Activated B cell treated with CpG ODN at 0.5 μM for 24 hours (primary cell): ENCODE measurements at regions not wholly inside any gene's neighbourhood (a gene's known extent, or its start where the extent isn't known, plus 50 kb on each side); places are given as distances from the start of the nearest gene placed in this dataset.

ENCODE experiments used
- ATAC-seq: fragments of 200-7000 bp; cut with Tn5 transposase; one replicate; pipeline ENCODE4 v1.10.0; 2021; ENCODE audit warnings: low read depth, mild to moderate bottlenecking, moderate library complexity
- CTCF ChIA-PET: fragments of 350-600 bp; sonication (Branson Sonifier 250); formaldehyde crosslinking; loops from one replicate; lab custom pipeline; 2021; ENCODE audit warnings: antibody characterized with exemption; lab: Charles Lee
- POLR2A ChIA-PET: fragments of 350-600 bp; sonication (Branson Sonifier 250); formaldehyde crosslinking; loops from one replicate; lab custom pipeline; 2021; ENCODE audit warnings: antibody characterized with exemption; lab: Charles Lee
- DNase-seq: peaks from one replicate; pipeline ENCODE4 v3.0.0; 2022
- H3K27ac Mint-ChIP-seq: one replicate; pipeline ENCODE4 v1.8.0; 2020; ENCODE audit warnings: mixed read lengths
- H3K27me3 Mint-ChIP-seq: one replicate; pipeline ENCODE4 v1.8.0; 2021; ENCODE audit warnings: mixed read lengths
- H3K36me3 Mint-ChIP-seq: one replicate; pipeline ENCODE4 v1.8.0; 2021; ENCODE audit warnings: low read depth, mixed read lengths
- H3K4me1 Mint-ChIP-seq: one replicate; pipeline ENCODE4 v1.8.0; 2021; ENCODE audit warnings: mixed read lengths
- H3K4me3 Mint-ChIP-seq: one replicate; pipeline ENCODE4 v1.8.0; 2020; ENCODE audit warnings: mild to moderate bottlenecking, mixed read lengths
- H3K9me3 Mint-ChIP-seq: one replicate; pipeline ENCODE4 v1.8.0; 2020; ENCODE audit warnings: mixed read lengths
- intact Hi-C: fragments of 100-400 bp; cut with micrococcal nuclease; formaldehyde crosslinking; loops from one replicate; pipeline ENCODE4 v1.15.1; 2024
- TF ChIP-seq, protein P1 (sequence below): fragments of 200-600 bp; IDR thresholded peaks from one replicate; pipeline ENCODE4 v1.8.0; 2022; ENCODE audit warnings: antibody characterized with exemption, mild to moderate bottlenecking

DNA sequence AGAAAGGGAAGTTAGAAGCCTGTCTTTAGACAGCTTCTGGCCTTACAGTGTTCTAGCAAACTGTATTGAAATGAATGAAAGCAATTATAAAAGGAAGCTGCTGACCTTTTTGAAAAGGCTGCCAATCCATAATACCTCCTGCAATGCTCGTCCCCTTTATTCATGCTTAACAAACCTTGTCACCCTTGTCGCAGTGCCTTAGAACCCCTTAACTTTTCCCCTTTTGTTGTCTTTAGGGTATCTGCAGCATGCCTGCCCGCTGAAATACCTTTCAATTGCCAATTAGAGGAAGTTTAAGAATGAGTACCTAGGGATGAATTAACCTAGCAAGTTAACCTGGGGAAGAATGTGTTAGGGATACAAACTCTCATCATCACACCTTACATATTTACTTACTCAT lies 731.2 kb downstream of the RERGL start:
- H3K36me3 Mint-ChIP-seq: no peaks in the 10 kb centered on the region
- peaks cover under 1% of the 10 kb centered on the region for H3K9me3 Mint-ChIP-seq
- intact Hi-C loops: no loop called here

DNA sequence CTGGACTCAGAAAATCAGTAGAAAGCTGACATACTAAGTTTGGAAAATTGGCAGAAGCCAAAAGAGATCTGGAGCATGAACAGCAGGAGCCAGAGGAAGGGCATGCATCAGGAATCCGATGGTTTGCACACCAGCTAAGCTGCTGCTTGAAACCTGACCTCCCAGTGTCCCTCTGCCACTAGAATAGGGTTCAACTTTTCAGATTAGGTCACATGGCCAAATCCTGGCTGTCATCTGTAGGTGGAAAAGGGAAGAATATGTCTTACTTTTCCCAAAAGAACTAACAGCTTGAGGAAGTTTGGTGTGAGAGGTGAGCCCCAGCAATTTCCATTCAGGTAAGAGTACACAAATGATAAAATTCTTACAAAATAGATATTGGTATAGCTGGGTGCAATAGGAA lies 732.6 kb downstream of the RERGL start:
- Mint-ChIP-seq H3K9me3 (no peaks in the 10 kb centered on the region), H3K4me1 (no peaks in the 10 kb centered on the region), H3K36me3 (no peaks in the 10 kb centered on the region), H3K4me3 (no peak overlapping the region), H3K27ac (no peak overlapping the region), H3K27me3 (no peaks in the 10 kb centered on the region)
- CTCF ChIA-PET: no interaction called here
- intact Hi-C loops: no loop called here
- ATAC-seq (no peak), DNase-seq (no peak)
- TF ChIP-seq, protein P1, sequence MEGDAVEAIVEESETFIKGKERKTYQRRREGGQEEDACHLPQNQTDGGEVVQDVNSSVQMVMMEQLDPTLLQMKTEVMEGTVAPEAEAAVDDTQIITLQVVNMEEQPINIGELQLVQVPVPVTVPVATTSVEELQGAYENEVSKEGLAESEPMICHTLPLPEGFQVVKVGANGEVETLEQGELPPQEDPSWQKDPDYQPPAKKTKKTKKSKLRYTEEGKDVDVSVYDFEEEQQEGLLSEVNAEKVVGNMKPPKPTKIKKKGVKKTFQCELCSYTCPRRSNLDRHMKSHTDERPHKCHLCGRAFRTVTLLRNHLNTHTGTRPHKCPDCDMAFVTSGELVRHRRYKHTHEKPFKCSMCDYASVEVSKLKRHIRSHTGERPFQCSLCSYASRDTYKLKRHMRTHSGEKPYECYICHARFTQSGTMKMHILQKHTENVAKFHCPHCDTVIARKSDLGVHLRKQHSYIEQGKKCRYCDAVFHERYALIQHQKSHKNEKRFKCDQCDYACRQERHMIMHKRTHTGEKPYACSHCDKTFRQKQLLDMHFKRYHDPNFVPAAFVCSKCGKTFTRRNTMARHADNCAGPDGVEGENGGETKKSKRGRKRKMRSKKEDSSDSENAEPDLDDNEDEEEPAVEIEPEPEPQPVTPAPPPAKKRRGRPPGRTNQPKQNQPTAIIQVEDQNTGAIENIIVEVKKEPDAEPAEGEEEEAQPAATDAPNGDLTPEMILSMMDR: no peak
- POLR2A ChIA-PET: no interaction called here

More for the DNA sequence above, 731.2 kb downstream of the RERGL start:
- POLR2A ChIA-PET: no interaction called here
- TF ChIP-seq, protein P1: no peak
- Mint-ChIP-seq H3K27me3 (no peaks in the 10 kb centered on the region), H3K4me1 (no peaks in the 10 kb centered on the region), H3K27ac (no peak overlapping the region), H3K4me3 (no peak overlapping the region)
- DNase-seq (no peak), ATAC-seq (no peak)
- CTCF ChIA-PET: no interaction called here

DNA sequence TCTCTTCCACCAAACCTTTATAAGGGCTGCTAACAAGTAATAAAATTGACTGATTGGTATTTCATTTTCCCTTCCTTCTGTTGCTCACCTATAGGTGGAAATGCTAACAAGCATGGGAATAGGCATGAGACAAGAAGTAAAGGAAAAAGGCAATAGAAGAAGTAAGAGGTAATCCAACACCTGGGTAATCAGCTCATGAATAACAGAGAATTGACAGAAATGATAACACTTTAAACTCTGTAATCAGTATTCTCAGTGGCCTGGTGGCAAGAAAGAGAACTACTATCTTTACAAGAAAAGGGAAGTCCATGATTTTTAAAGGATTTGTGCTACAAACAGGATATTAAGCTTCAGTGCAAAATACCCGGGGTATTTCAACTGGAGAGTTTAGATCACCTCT lies 737.8 kb downstream of the RERGL start:
- Mint-ChIP-seq H3K4me3 (no peak overlapping the region), H3K36me3 (no peaks in the 10 kb centered on the region), H3K9me3 (no peaks in the 10 kb centered on the region), H3K4me1 (no peaks in the 10 kb centered on the region), H3K27me3 (no peaks in the 10 kb centered on the region), H3K27ac (no peak overlapping the region)
- TF ChIP-seq, protein P1: no peak
- DNase-seq: no peak
- CTCF ChIA-PET: no interaction called here
- ATAC-seq: no peak
- intact Hi-C loops: no loop called here
- POLR2A ChIA-PET: no interaction called here

DNA sequence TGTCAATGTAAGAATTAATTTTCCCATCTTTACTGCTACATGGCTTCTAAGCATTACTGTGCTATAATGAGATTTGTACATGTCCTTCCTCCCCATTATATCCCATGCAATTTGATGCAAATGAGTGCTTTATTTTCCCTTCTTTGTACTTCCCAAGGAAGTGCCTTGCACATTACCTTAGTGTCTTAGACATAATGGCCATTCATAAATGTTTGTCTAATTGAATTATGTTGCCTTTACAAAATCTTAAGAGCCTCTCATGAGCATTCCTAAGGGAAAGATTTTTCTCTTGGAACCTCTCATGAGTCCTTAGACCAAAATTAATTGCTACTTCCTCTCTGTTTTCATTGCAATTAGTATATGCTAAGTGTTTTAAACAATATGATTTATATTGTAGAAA lies 741.7 kb downstream of the RERGL start:
- ATAC-seq (no peak), DNase-seq (no peak)
- TF ChIP-seq, protein P1: no peak
- Mint-ChIP-seq H3K27ac (no peak overlapping the region), H3K27me3 (no peaks in the 10 kb centered on the region), H3K9me3 (peaks cover 3% of the 10 kb centered on the region), H3K36me3 (no peaks in the 10 kb centered on the region), H3K4me1 (no peaks in the 10 kb centered on the region), H3K4me3 (no peak overlapping the region)
- intact Hi-C loops: no loop called here
- ChIA-PET CTCF (no interaction called here), POLR2A (no interaction called here)

DNA sequence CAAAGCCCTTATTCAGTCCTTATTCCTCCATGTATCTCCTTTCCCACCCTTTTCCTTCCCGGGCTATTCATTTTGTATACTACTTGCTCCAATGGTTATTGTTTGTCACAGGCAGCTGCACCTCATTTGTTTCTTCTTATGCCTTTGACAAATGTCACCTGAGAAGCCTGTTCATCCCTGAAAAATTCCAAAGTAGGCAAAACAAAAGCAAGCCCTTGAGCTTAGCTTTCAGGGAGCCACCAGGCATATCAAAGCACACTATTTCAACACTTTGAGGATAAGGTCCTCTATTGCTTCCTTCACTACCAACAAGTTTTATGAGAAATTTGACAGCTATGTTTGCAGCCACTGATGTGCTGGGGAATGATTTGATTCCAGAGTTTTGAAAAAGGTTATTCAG lies 738.7 kb upstream of the LMO3 start:
- no peak overlapping the region for H3K4me3 Mint-ChIP-seq
- H3K9me3 Mint-ChIP-seq: peaks cover 3% of the 10 kb centered on the region
- intact Hi-C loops: no loop called here
- H3K4me1 Mint-ChIP-seq: no peaks in the 10 kb centered on the region
- DNase-seq (no peak), ATAC-seq (no peak)
- H3K36me3 Mint-ChIP-seq: no peaks in the 10 kb centered on the region
- H3K27me3 Mint-ChIP-seq: no peaks in the 10 kb centered on the region
- ChIA-PET CTCF (no interaction called here), POLR2A (no interaction called here)
- TF ChIP-seq, protein P1: no peak
- no peak overlapping the region for H3K27ac Mint-ChIP-seq
